HG02981 (cell line): ENCODE measurements at regions not wholly inside any gene's neighbourhood (a gene's known extent, or its start where the extent isn't known, plus 50 kb on each side); places are given as distances from the start of the nearest gene placed in this dataset.

Experiments used
- ATAC-seq: cut with Tn5 transposase; IDR thresholded peaks from one replicate; pipeline ENCODE4 v1.9.1; 2021; ENCODE audit warnings: mild to moderate bottlenecking, moderate library complexity; ENCODE audit not compliant: unreplicated experiment

GRCh38 chr9:99326112-99326916, 104.2 kb downstream of the SEC61B start:
- ATAC-seq: no peak

GRCh38 chr9:99326917-99327189, 104.8 kb downstream of the SEC61B start:
- ATAC-seq: no peak

GRCh38 chr9:99327667-99328066, 105.6 kb downstream of the SEC61B start:
- ATAC-seq: no peak

GRCh38 chr9:99335280-99335679, 113.2 kb downstream of the SEC61B start:
- no peak for ATAC-seq

- ATAC-seq: no peak
Measured at GRCh38 chr9:99336005-99336404, 113.9 kb downstream of the SEC61B start.

GRCh38 chr9:99336531-99336930, 114.4 kb downstream of the SEC61B start:
- ATAC-seq: no peak

GRCh38 chr9:99340281-99340680, 118.2 kb downstream of the SEC61B start:
- no peak for ATAC-seq

- no peak for ATAC-seq
Measured at GRCh38 chr9:99341686-99342085, 119.6 kb downstream of the SEC61B start.

- no peak for ATAC-seq
Measured at GRCh38 chr9:99345451-99345850, 123.4 kb downstream of the SEC61B start.

GRCh38 chr9:99345942-99346341, 123.9 kb downstream of the SEC61B start:
- no peak for ATAC-seq

- ATAC-seq: no peak
Measured at GRCh38 chr9:99347568-99347967, 125.5 kb downstream of the SEC61B start.

GRCh38 chr9:99348289-99348688, 126.2 kb downstream of the SEC61B start:
- no peak for ATAC-seq

- no peak for ATAC-seq
Measured at GRCh38 chr9:99349870-99350269, 127.8 kb downstream of the SEC61B start.

- no peak for ATAC-seq
Measured at GRCh38 chr9:99350461-99350860, 128.4 kb downstream of the SEC61B start.

GRCh38 chr9:99351647-99352046, 129.6 kb downstream of the SEC61B start:
- ATAC-seq: no peak

GRCh38 chr9:99352826-99353225, 130.7 kb downstream of the SEC61B start:
- ATAC-seq: no peak

- no peak for ATAC-seq
Measured at GRCh38 chr9:99353408-99353807, 131.3 kb downstream of the SEC61B start.

- ATAC-seq: no peak
Measured at GRCh38 chr9:99354104-99354503, 132.0 kb downstream of the SEC61B start.

- no peak for ATAC-seq
Measured at GRCh38 chr9:99356512-99356971, 134.5 kb downstream of the SEC61B start.

- no peak for ATAC-seq
Measured at GRCh38 chr9:99357575-99357974, 135.5 kb downstream of the SEC61B start.

- ATAC-seq: no peak
Measured at GRCh38 chr9:99358668-99359067, 136.6 kb downstream of the SEC61B start.

- ATAC-seq: no peak
Measured at GRCh38 chr9:99359336-99359735, 137.3 kb downstream of the SEC61B start.

- ATAC-seq: no peak
Measured at GRCh38 chr9:99360026-99360425, 137.9 kb downstream of the SEC61B start.
